Choroid plexus epithelial cell (primary cell): ENCODE measurements at regions not wholly inside any gene's neighbourhood (a gene's known extent, or its start where the extent isn't known, plus 50 kb on each side); places are given as distances from the start of the nearest gene placed in this dataset.

Source experiments
- DNase-seq: peaks from one replicate; pipeline ENCODE4 v3.0.0-alpha.2; 2010; ENCODE audit warnings: low read depth
- H3K4me3 ChIP-seq: 2 replicates; pipeline ENCODE4 v1.5.1; 2011; ENCODE audit warnings: low read depth, mild to moderate bottlenecking, control low read depth, low read length, moderate library complexity
- TF ChIP-seq, protein P1 (sequence below): conservative IDR thresholded peaks from 2 replicates; pipeline ENCODE4 v1.5.1; 2011; ENCODE audit warnings: low read depth, mild to moderate bottlenecking, control low read depth, inconsistent platforms, low read length, moderate library complexity

DNA sequence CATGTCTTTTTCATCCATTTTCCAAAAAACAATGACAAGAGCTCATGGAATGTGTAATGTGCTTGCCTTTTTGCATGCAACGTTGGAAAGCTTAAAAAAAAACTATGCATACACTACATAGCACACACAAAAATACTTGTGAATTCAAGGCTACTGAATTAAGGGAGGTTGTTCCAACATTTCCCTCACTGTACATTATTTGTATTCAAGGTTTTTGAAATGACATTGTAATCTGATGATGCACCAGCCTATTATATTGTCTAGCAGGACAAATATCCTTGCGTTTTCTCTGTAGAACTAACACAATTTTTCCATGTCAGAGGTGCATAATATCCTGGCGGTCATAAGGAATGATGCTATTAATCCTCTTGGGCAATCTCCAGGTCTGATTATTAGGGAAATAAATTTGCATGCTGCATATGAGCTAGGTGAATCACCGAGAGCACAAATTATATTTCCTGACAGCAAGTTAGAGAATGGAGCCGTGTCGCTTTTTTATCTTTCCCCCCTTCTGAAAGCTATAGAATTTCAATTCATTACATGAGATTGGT, 836.9 kb upstream of the FANCL start:
- no peak for DNase-seq
- H3K4me3 ChIP-seq = no peak overlapping the region
- TF ChIP-seq, protein P1, sequence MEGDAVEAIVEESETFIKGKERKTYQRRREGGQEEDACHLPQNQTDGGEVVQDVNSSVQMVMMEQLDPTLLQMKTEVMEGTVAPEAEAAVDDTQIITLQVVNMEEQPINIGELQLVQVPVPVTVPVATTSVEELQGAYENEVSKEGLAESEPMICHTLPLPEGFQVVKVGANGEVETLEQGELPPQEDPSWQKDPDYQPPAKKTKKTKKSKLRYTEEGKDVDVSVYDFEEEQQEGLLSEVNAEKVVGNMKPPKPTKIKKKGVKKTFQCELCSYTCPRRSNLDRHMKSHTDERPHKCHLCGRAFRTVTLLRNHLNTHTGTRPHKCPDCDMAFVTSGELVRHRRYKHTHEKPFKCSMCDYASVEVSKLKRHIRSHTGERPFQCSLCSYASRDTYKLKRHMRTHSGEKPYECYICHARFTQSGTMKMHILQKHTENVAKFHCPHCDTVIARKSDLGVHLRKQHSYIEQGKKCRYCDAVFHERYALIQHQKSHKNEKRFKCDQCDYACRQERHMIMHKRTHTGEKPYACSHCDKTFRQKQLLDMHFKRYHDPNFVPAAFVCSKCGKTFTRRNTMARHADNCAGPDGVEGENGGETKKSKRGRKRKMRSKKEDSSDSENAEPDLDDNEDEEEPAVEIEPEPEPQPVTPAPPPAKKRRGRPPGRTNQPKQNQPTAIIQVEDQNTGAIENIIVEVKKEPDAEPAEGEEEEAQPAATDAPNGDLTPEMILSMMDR = no peak

DNA sequence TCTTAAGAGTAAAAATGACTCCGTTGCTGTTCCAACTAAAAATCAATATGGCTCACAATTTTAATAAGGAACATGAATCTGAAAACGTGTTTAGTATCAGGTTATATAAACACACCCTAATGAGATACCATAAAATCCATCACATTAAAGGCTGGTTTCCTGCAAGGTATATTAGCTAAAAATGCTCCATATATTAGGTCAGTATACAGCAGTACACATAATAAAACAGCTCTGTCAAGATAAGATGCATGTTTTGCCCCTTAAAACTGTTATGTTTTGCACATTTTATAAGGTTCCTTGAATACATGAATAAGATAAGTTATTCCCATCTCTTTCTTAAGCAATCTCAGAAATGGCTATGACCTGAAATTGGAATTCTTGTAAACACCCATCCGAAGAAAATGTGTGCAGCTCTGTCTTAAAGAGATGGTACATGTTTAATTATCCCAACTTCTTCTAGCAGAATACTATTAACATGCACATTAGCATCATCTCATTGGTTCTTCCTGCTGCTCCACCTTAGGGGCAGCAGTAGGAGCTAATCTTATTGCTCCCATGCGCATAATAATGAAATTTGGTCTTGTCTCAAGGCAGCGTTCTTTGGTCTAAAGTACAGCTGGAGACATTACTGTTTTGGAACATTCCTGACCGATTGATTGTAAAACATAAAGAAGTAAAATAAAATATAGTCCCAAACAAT, 836.1 kb upstream of the FANCL start:
- H3K4me3 ChIP-seq = no peak overlapping the region
- DNase-seq = no peak
- TF ChIP-seq, protein P1 = no peak

GRCh38 chr2:59076079-59076619, 835.0 kb upstream of the FANCL start:
- TF ChIP-seq, protein P1 = no peak
- no peak for DNase-seq
- no peak overlapping the region for H3K4me3 ChIP-seq

- TF ChIP-seq, protein P1 = no peak
- DNase-seq = no peak
- no peak overlapping the region for H3K4me3 ChIP-seq
These were observed 832.9 kb upstream of the FANCL start for GRCh38 chr2:59074071-59074470.

- TF ChIP-seq, protein P1 = no peak
- no peak overlapping the region for H3K4me3 ChIP-seq
- DNase-seq = no peak
These were observed 832.2 kb upstream of the FANCL start for GRCh38 chr2:59073286-59073685.

- TF ChIP-seq, protein P1 = no peak
- no peak overlapping the region for H3K4me3 ChIP-seq
- DNase-seq = no peak
These were observed 827.1 kb upstream of the FANCL start for GRCh38 chr2:59068255-59068654.

DNA sequence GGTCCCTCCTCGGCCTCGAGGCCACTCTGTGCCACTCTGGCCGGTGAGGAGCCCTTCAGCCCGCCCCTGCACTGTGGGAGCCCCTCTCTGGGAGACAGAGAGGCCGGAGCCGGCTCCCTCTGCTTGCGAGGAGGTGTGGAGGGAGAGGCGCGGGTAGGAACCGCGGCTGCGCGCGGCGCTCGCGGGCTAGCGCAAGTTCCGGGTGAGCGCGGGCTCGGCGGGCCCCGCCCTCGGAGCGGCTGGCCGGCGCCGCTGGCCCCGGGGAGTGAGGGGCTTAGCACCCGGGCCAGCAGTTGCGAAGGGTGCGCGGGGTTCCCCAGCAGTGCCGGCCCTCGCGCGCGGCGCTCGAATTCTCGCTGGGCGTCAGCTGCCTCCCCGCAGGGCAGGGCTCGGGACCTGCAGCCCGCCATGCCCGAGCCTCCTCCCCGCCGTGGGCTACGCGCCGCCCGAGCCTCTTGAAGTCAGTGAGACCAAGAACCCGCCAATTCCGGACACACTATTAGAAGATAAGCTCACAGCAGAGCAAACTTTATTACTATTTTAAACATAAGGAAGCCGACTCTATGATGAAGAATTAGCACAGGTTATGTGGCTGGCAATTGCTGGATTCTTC, 825.8 kb upstream of the FANCL start:
- DNase-seq = no peak
- TF ChIP-seq, protein P1 = no peak
- no peak overlapping the region for H3K4me3 ChIP-seq
